Suprapubic skin (tissue), 3 donors: ENCODE measurements at regions not wholly inside any gene's neighbourhood (a gene's known extent, or its start where the extent isn't known, plus 50 kb on each side); places are given as distances from the start of the nearest gene placed in this dataset.

ENCODE experiments used
- CTCF ChIP-seq, 2 donors: fragments of 200-600 bp in 1 of 2; fragments of 450-650 bp in 1 of 2; sonication (generic) in 1 of 2; IDR thresholded peaks; one replicate each; pipeline ENCODE4 v1.5.1; 2016 to 2019; ENCODE audit warnings: antibody characterized with exemption in 2 of 2, mild to moderate bottlenecking in 1 of 2, moderate library complexity in 1 of 2
- POLR2AphosphoS5 ChIP-seq, 3 donors: sonication (generic); formaldehyde crosslinking; IDR thresholded peaks; one replicate each; pipeline ENCODE4 v1.6.1; 2017; ENCODE audit warnings: antibody characterized with exemption in 3 of 3

- TF ChIP-seq CTCF (IDR thresholded peaks at IDR 0.05) (no peak), POLR2AphosphoS5 (IDR thresholded peaks at IDR 0.05) (no peak)
Observed at GRCh38 chr19:5213667-5214066, 126.9 kb downstream of the PTPRS start.
